ENCODE measurements at regions not wholly inside any gene's neighbourhood (a gene's known extent, or its start where the extent isn't known, plus 50 kb on each side); places are given as distances from the start of the nearest gene placed in this dataset.

DNA sequence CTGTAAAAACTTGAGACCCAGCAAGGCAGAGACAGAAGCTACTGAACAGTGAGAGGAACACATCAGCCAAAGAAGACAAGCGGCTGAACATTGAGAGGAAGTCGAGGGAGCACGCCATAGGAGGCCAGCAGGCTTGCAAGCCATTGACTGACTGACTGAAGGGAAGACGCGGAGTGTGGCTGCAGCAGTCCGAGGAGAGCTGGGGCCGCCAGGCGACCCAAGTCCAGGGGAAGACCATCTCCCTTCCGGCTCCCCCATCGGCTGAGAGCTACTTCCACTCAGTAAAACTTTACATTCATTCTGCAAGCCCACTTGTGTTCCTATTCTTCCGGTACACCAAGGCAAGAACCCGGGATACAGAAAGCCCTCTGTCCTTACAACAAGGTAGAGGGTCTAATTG, 167.3 kb upstream of the MBL2 start:
- no peak for DNase-seq

DNA sequence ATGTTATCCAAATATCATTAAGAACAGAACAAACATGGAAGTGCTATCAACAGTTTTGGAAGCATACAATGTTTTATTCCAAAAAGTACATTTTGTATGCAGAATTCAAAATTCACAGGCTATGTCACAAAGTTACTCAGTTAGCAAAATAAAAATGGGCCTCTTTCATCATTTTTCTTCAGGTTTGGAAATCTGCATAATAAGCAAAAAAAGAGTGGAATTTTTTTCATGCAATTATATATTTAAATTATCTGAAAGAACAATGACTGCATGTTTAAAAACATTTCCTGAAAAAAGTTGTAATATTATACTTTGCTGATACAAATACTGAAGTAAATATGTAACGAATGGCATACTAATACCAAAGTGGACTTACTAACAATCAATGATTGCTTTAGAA, 161.2 kb upstream of the MBL2 start:
- no peak for DNase-seq

DNA sequence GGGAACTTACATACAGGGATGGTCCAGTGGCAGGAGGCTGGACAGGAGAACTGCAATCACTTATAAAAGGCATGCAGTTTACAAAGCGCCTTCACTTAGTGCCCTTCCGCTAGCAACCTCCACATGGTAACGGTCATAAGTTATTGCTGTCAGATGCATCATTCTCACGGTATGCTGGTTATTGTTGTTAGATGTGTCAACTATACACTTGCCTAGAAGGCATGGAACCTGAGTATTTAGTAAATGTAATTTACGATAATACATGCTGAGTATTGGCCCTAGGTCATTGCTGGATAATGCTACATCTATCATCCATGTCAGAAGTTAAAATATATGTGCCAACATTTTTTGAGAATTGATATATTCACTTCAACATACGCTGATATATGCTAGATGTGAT, 155.1 kb upstream of the MBL2 start:
- no peak for DNase-seq

DNA sequence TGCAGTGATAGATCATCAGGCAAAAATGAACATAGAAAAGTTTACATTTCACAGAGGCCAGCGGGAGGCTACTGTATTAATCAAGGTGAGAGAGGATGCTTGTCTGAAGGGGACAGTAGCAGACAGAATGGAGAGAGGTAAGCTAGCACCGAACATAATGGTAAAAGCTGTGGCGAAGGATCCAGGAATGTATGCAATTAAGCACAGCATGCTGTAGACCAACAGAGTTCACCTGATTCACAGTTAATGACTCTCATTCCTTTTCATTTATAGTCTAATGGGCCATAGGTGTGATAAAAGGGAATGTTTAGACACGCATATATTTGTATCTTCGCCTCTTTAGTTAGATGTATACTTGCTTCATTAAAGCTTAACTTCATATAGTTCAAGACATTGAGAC, 150.9 kb upstream of the MBL2 start:
- DNase-seq = no peak

DNA sequence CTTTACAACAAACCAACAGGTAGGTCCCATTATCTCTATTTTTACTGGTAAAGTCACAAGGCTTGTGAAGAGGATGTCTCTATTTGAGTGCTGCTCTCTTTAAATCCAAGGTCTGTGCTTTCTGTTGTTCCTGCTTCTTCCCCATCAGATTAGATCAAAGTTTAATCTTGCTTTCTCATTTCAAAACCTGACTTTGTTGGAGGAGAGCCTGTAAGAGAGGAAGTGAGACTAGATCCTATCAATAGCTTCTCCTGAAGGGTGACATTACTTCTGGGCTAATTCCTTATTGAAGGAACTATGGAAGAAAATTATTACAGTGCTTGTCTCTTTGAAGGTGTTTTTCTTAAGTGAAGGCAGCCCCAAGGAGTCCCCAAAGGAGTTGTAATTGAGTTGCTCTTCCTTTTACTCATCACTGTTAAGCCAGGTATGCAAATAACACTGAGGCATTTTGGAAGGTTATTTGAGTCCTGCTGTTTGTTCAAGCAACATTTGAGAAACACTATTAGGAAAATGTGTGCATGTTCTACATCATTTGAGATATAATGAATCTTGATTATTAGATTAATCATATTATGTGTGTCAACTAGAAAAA, 146.2 kb upstream of the MBL2 start:
- DNase-seq = no peak

DNA sequence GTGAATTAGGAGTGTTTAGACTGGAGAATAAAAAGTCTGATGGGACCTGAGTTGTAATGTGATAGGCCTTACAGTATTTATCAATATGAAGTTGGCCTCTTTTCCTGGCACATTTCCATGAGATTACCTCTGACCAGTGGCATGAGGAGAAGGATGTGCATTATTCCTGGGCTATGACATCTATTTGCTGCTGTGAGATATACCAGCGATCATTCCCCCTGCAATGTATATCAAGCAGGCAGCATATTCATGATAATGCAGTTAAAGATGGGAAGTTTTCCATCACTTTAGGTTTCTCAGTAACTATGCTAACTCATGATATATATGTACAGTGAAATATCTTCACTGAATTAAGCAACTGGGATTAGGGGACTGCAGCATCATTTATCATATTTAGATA, 142.8 kb upstream of the MBL2 start:
- DNase-seq = no peak

DNA sequence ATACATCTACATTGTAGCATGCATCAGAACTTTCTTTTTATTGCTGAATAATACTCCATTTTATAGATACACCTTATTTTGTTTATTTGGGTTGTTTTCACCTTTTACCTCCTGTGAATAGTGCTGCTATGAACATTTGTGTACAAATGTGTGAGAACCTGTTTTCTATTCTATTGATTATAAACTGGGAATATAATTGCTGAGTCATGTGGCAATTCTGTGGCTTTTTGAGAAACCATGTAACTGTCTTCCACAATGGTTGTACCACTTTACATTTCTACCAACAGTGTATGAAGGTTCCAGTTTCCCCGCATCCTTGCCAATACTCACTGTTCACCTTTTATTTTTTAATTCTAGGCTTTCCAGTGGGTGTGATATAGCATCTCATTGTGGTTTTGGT, 138.6 kb upstream of the MBL2 start:
- no peak for DNase-seq

DNA sequence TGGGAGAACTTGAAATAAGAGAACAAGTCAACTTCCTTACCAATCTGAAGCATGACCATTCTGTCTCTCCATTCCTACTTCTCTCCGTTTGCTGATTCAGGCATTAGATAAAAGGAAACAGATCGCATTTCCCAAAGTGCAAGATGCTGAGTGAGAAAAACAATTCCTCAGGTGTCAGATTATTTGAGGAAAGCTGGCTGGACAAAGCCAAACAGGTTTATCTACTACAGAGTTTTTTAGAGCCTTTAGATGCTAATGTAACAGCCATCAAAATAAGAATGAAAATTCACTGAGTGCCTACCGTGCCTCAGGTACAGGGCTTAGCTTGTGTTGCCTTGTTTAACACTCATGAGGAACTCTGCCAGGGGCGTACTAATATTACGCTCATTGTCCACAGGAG, 135.9 kb upstream of the MBL2 start:
- DNase-seq = no peak

DNA sequence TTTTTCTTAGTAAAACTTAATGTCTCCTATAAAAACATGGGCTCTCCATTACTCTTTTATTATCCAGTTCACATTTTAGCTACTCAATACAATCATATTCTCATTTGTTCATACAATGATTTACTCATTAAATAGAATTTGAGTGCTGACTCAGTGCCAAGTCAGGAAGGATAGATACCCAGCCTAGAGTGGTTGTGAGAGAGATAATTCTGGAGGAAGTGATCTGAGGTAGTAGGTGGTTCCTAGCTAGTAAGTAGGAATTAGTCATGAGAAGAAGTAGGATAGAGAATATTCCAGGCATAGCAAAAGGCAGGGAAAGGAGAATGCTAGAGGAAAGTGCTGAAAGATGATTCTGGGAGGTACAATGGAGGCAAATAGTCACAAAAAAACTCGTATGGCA, 133.5 kb upstream of the MBL2 start:
- DNase-seq = no peak

DNA sequence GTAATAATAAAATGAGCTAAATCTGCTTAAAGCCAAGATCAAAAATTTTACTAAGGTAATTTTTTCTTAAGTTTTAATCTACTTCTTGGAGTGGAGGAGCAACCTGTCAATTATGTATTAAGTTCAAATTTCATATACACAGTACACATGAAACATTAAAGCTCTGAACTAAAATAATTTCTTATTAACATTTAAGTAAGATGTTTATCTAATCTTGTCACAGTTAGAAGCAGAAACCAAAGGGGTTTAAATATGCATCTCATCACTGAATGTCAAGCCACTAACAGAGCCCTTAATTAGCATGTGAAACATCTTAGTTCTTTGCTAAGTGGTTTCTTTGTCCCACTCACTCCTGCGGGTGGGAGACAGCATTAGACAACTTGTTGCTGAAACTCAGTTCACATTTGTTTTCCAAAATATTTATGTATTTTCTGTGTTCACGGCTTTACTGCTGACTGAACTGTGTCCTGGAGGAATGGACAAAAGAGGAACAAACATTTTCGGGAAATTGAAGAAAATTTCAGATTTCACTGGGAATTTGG, 130.9 kb upstream of the MBL2 start:
- DNase-seq = no peak

DNA sequence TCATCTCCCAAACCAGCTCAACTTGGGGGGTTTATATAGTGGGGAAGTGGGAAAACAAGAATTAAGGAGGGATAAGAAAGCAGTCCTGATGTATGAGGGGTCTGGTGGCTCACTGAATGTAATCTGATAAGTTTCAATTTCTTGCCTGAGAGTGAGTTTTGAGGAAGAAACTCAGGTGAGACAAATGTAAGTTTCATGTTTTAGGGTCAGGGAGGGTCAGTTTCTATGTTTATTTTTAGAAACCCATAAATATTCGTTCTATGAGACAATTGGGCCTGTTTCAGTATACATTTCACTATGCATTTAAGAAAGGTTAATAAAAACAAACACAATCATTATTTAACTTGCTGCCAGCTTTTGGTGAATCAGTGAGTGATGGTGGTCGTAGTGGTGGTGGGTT, 128.0 kb upstream of the MBL2 start:
- DNase-seq = no peak

DNA sequence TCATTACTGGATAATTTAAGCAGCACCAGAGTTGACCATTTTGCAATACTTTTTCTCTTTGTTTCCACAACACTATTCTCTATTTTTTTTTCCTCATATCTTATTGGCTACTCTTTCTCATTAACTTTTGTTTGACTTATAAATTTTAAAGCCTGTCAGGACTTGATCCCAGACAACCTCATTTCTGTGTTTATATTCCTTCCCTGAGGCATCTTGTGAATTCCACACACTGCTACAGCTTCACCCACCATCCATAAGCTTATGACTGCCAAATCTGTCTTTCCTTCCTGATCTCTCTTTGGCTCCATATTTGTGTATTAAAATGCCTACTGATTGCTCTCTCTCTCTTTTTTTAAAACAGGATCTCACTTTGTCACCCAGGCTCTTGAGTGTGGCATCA, 124.6 kb upstream of the MBL2 start:
- DNase-seq = no peak

DNA sequence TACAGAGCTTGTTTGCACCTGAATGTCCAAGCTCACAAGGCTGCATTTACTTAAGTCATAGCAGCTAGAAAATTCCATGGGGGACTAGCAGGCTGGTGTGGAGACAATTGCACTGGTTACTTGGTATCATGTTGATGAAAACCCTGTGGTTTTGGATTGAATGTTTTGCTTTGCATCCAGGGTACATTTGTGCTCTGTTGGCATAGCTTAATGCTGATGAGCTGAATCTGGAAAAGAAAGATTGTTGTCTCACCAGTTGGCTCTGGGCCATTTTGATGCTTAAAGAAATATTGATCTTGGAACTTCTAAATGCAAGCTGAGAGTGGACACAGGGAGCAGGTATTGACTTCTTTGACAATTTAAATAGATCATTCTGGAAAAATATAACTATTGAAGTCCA, 122.5 kb upstream of the MBL2 start:
- DNase-seq = no peak

DNA sequence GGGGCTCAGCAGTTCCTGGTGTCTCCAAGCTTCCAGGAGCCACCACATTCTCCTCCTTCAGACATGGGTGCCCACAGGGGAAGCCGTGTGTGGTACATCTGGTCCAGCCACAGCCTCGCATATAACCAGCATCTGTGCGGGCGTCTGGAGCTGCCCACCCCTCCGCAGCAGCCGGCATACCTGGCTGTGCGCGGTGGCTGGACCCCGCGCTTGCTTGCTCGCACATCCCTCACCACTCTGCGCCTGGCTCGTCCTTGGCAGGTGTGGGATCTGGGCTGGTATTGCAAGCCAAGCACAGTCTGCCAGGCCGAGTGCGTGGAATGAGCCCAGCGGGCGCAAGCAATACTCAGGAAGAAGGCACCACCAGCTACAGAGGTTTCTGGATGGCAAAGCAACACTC, 117.7 kb upstream of the MBL2 start:
- no peak for DNase-seq

DNA sequence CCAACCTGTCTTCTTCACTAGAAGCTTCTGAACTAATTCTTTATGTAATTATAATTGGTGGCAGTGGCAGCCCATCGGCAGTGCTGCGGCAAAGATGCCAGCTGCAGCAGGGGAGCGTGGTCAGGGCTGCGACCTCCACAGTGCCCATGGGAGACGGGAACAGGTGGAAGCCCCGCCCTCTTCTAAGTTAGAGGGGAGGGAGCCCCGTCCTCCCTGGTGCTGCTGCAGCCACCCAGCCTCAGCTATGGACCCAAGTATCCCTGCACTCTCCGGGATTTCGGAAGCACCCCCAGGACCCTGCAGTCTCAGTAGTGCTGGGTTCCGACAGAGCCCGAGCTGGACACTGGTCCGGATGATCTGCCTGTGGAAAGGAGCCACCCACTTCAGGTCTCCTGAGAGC, 117.0 kb upstream of the MBL2 start:
- DNase-seq = no peak

DNA sequence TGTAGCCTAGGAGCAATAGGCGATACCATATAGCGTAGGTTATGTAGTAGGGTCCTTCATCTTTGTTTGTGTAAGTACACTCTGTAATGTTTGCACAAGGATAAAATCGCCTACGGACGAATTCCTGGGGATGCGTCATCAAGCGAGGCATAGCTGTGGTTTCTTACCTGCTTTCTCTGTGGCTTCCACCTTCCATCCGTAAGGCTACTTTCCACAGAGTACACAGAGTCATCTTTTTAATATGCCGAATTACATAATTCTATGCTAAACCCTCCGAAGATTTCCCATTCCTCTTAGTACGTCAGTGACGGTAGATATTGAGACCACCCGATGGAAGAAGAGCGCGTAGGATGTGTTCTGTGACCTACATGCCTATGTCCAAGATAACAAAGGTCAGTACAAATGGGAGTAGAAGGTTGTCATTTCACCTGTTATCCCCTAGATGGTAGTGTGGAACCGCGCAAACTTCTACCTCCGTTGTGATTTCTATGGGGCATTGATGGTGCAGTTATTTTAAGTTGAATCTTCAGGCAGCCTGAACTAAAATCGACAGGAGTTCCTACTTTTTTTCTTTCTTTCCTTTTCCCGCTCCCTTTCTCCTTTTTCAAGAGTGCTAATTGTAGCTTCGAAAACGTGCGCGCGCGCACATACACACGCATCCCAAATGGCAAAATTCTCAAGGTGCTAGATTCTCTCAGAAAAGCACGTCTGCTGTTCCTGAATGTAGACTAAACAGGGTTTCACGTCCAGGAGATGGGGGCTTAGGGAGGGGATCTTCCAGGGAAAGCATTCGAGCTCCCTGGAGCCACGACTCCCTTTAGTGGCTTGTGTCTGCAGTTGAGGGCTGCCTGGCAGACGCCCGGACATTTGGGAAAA, 111.7 kb upstream of the MBL2 start:
- peak; percentile 1 for DNase-seq

DNA sequence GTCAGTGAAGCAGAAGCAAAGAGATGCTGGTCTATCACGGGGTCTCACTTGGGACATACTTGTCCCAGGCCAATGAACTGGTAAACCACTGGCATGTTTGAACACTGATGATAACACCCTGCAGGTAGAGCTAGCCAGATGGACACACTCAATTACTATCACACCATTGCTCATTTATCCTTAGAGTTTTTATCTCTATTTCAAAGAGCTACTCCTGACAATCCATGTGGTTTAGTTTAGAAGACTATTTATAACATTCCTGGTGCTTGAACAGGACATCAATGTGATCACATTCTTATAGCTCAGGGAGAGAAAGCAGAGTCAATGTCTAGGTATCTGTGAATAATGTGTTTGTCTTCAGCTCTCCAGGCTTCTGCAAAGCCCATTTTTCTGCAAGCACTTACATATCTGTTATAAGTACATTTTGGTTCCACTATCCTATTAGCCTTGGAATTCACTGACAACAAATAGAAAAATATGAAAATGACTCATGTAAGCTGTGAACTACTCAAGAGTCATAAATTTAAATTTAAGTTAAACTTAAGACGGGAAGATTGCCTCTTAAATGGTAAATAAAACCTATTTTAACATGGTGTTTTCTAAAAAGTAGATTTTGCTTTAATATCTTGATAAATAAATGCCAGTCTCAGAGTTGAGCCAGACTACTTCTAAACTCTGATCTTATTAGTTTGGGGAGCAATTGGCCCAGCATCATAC, 106.7 kb upstream of the MBL2 start:
- no peak for DNase-seq

DNA sequence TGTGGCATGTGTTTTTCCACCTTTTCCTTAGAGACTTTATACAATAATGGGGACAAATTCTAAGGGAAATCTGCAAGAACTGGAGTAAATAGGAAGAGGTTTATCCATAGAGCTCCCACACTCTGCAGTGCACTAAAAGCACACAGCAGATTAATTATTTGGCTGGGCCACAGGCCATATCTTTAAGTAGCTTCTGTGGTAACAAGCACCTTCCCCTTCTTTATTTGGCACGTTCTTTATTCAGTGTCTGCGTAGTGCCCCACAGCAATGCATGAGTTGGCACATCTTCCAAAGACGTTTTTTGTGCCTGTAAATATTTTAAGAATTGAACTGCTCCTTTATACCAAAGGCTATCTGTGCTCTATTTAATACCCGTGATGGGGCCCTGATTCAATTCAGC, 104.9 kb upstream of the MBL2 start:
- DNase-seq = no peak

DNA sequence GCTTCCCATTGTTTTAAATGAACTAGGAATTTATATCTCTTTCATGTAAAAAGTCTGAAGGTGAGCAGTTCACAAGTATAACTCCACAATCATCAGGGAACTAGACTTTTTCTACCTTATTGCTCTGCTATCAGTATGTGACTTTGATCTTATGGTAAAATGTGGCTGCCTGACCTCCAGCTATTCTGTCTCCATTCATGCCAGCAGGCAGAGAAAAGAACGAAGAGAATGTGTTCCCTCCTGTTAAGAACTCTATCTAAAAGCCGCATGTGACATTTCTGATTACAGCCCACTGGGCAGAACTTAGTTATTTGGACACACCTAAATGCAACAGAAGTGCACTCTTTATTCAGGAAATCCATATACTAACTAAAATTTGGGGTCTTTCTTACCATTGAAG, 102.8 kb upstream of the MBL2 start:
- no peak for DNase-seq

DNA sequence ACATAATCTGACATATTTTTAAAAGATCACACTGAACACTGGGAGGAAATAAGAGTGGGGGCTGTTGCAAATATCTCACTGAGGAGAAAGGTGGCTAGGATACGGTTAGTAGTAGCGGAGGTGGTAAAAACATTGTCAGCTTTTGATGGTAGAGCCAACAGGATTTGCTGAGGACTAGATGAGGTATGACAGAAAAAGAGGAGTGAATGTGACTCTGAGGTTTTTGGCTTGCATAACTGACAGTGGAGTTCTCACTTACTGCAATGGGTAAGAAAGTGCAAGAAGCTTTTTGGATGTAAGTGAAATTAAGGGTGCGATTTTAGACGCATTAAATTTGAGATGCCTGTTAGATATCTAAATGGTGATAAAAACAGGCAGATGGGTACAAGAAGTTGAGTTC, 102.0 kb upstream of the MBL2 start:
- DNase-seq = no peak

DNA sequence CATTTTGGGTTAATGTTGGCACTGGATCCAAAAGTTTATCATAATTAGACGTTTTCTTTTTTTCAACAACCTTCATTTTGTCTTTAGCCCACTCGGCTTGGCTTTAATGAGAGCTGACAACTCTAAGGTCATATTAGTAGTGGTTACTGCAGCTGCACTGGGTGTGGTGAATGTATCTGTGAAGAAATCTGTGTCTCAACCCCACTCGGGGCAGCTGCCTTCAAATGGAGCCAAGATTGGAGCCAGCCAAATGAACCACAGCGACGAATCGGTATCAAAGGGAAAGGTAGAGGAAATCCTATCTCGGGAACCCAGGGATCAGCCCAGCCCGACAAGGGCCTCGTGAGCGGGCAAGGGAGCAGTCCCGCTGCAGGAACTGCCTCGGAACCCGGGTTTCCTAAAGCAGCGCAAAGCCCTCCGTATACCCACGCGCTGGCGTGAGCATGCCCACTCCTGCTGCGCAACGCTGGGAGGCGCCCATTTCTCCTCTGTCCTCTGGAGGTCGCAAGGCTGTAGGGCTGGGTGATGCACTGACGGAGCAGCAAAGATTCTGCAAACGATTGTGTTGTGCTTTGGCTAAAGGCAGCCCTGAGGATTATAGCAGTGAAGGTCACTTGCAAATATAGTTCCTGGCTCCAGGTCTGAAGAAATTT, 98.7 kb upstream of the MBL2 start:
- DNase-seq = no peak

DNA sequence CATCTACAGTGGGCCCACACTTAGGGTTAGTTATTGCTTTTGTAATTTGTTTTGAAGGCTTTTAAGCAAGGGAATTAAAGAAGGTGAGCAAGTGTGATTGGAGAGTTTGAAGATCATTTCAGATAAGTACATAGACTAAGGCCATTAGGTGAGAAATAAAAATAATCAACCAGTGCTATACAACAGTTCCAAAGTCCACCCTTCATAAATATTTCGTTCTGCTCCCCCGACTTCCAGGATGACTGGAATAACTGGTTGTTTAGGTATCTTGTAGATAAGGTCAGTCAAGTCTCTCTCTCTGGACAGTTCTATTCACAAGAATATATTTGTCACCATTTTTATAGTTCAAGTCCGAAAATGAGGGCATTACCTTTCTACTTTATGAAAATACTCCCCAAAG, 98.0 kb upstream of the MBL2 start:
- DNase-seq = no peak

DNA sequence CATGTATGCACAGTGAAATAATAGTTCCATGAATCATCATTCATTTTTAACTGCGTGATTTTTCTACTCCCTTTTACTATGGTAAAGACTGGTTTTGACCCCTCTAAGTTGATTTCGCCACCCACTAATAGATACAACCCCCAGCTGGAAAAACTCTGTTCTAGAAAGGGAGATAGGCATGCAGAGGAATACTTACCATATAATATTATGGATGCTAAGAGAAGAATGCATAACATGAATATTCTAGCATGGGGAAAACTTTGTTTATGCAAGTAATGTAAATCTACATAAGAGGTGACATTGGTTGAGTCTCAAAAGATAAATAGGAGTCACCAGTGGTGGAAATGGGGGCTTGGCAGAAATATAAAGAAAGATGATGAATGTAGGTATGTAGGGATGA, 97.3 kb upstream of the MBL2 start:
- no peak for DNase-seq

DNA sequence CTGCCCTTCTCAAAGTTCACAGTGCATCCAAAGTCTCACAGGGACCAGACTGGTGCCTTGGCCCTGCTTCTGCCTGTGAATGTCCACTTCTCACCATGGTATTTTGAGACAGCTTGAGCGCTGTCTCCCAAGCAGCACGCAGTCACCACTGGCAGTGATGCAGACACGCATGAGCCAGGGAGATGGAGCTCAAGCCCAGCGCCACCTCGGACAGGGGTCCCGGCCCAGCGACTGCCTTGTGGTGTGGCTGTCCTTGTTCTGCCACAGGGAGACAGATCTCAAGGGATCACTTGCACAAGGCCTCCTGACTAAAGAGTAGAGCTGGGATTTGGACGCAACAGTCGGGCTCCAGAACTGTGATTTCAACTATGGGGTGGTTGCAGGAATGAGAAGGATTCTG, 92.6 kb upstream of the MBL2 start:
- no peak for DNase-seq

All from stimulated activated CD4-positive, alpha-beta T cell treated with anti-CD3 and anti-CD28 coated beads, Interleukin-2, amount 100 ng/mL, for 48 hours (primary cell).